Lower lobe of right lung (tissue), 2 donors: ENCODE measurements at regions not wholly inside any gene's neighbourhood (a gene's known extent, or its start where the extent isn't known, plus 50 kb on each side); places are given as distances from the start of the nearest gene placed in this dataset.

Experiments used
- ATAC-seq, 2 donors: fragments of 200-7000 bp; cut with Tn5 transposase; one replicate each; pipeline ENCODE4 v1.9.1; 2020 to 2022; ENCODE audit warnings: mild to moderate bottlenecking in 2 of 2, moderate library complexity in 2 of 2
- DNase-seq: peaks from one replicate; pipeline ENCODE4 v3.0.0-alpha.2; 2020
- H3K27ac ChIP-seq: fragments of 200-600 bp; one replicate; pipeline ENCODE4 v1.8.0; 2022
- H3K27me3 ChIP-seq: fragments of 200-600 bp; one replicate; pipeline ENCODE4 v1.8.0; 2022; ENCODE audit warnings: low read depth
- H3K36me3 ChIP-seq: fragments of 200-600 bp; one replicate; pipeline ENCODE4 v1.8.0; 2022; ENCODE audit warnings: mild to moderate bottlenecking
- H3K4me1 ChIP-seq: fragments of 200-600 bp; one replicate; pipeline ENCODE4 v1.8.0; 2022
- H3K4me3 ChIP-seq: fragments of 200-600 bp; one replicate; pipeline ENCODE4 v1.8.0; 2022; ENCODE audit warnings: mild to moderate bottlenecking
- H3K9me3 ChIP-seq: fragments of 200-600 bp; one replicate; pipeline ENCODE4 v1.8.0; 2022
- CTCF ChIP-seq: fragments of 200-600 bp; IDR thresholded peaks from one replicate; pipeline ENCODE4 v1.8.0; 2022; ENCODE audit warnings: antibody characterized with exemption, mild to moderate bottlenecking
- intact Hi-C: fragments of 100-400 bp; cut with DNase I; formaldehyde crosslinking; loops from one replicate; pipeline ENCODE4 v1.11.0; 2022
- donor health status: DM: no; HTN: yes; CAD: no; lungs with severe emphysema.

- Histone ChIP-seq H3K36me3 (no peaks in the 10 kb centered on the region), H3K9me3 (no peaks in the 10 kb centered on the region), H3K27ac (no peak overlapping the region), H3K27me3 (no peaks in the 10 kb centered on the region), H3K4me3 (no peak overlapping the region), H3K4me1 (peaks cover 19% of the 10 kb centered on the region)
- intact Hi-C loops = no loop called here
- TF ChIP-seq CTCF = no peak
- ATAC-seq (no peak), DNase-seq (no peak)
Observed at GRCh38 chr10:89079961-89080360, 89.4 kb downstream of the FAS start.

- no peak for TF ChIP-seq CTCF
- no peak overlapping the region for H3K4me3 ChIP-seq
- no peaks in the 10 kb centered on the region for H3K36me3 ChIP-seq
- H3K27me3 ChIP-seq = no peaks in the 10 kb centered on the region
- DNase-seq (no peak), ATAC-seq (no peak)
- intact Hi-C loops = no loop called here
- H3K9me3 ChIP-seq = no peaks in the 10 kb centered on the region
- no peak overlapping the region for H3K27ac ChIP-seq
- peaks cover 13% of the 10 kb centered on the region for H3K4me1 ChIP-seq
Observed at GRCh38 chr10:89078724-89079672, 88.4 kb downstream of the FAS start.

GRCh38 chr10:89076120-89076519 is 85.5 kb downstream of the FAS start:
- intact Hi-C loops = no loop called here
- TF ChIP-seq CTCF = no peak
- H3K36me3 ChIP-seq = no peaks in the 10 kb centered on the region
- H3K4me1 ChIP-seq = peaks cover 13% of the 10 kb centered on the region
- H3K9me3 ChIP-seq = no peaks in the 10 kb centered on the region
- no peak for DNase-seq
- H3K27me3 ChIP-seq = no peaks in the 10 kb centered on the region
- H3K4me3 ChIP-seq = no peak overlapping the region
- ATAC-seq = no peak
- H3K27ac ChIP-seq = no peak overlapping the region

GRCh38 chr10:89075631-89076030 is 85.0 kb downstream of the FAS start:
- Histone ChIP-seq H3K36me3 (no peaks in the 10 kb centered on the region), H3K4me1 (peaks cover 13% of the 10 kb centered on the region), H3K9me3 (no peaks in the 10 kb centered on the region), H3K27ac (no peak overlapping the region), H3K27me3 (no peaks in the 10 kb centered on the region), H3K4me3 (no peak overlapping the region)
- intact Hi-C loops = no loop called here
- TF ChIP-seq CTCF = no peak
- DNase-seq = no peak
- no peak for ATAC-seq

GRCh38 chr10:89074120-89074519 is 83.5 kb downstream of the FAS start:
- Histone ChIP-seq H3K27me3 (no peaks in the 10 kb centered on the region), H3K36me3 (no peaks in the 10 kb centered on the region), H3K4me3 (no peak overlapping the region), H3K4me1 (peaks cover under 1% of the 10 kb centered on the region), H3K27ac (no peak overlapping the region), H3K9me3 (no peaks in the 10 kb centered on the region)
- DNase-seq (peak; percentile 47), ATAC-seq (no peak)
- intact Hi-C loops = no loop called here
- no peak for TF ChIP-seq CTCF
